Sigmoid colon (tissue), 6 donors: ENCODE measurements at regions not wholly inside any gene's neighbourhood (a gene's known extent, or its start where the extent isn't known, plus 50 kb on each side); places are given as distances from the start of the nearest gene placed in this dataset.

Experiments used
- DNase-seq: peaks from one replicate; pipeline ENCODE4 v3.0.0-alpha.2; 2019
- H3K27ac ChIP-seq, 4 donors: fragments of 200-600 bp; sonication (generic); one replicate each; pipeline ENCODE4 v1.5.1; 2016 to 2019; ENCODE audit warnings: mild to moderate bottlenecking in 1 of 4
- H3K27me3 ChIP-seq, 3 donors: fragments of 200-600 bp; sonication (generic); one replicate each; pipeline ENCODE4 v1.5.1; 2019; ENCODE audit warnings: mild to moderate bottlenecking in 1 of 3
- H3K36me3 ChIP-seq, 4 donors: fragments of 200-600 bp; sonication (generic); one replicate each; pipeline ENCODE4 v1.5.1; 2016 to 2019
- H3K4me1 ChIP-seq, 4 donors: fragments of 200-600 bp; sonication (generic); one replicate each; pipeline ENCODE4 v1.5.1; 2017 to 2019
- H3K4me3 ChIP-seq, 4 donors: fragments of 200-600 bp; sonication (generic); one replicate each; pipeline ENCODE4 v1.5.1; 2017 to 2019; ENCODE audit warnings: mild to moderate bottlenecking in 2 of 4, moderate library complexity in 1 of 4
- H3K9me3 ChIP-seq, 4 donors: fragments of 200-600 bp in 3 of 4; sonication (generic) in 3 of 4; one replicate each; pipeline versions ENCODE4 v1.5.1 to v1.6.1; 2013 to 2019
- CTCF ChIP-seq, 4 experiments: fragments of 450-650 bp in 3 of 4; fragments of 200-600 bp in 1 of 4; IDR thresholded peaks; one replicate each; pipeline ENCODE4 v1.5.1; 2016 to 2019; ENCODE audit warnings: antibody characterized with exemption in 4 of 4, mild to moderate bottlenecking in 3 of 4, moderate library complexity in 2 of 4
- EP300 ChIP-seq, 4 donors: sonication (generic); formaldehyde crosslinking; IDR thresholded peaks; one replicate each; pipeline ENCODE4 v1.6.1; 2017; ENCODE audit warnings: antibody characterized with exemption in 4 of 4
- POLR2A ChIP-seq, 2 donors: fragments of 450-650 bp; IDR thresholded peaks; one replicate each; pipeline ENCODE4 v1.6.1; 2016; ENCODE audit warnings: antibody characterized with exemption in 2 of 2, mild to moderate bottlenecking in 2 of 2, moderate library complexity in 2 of 2
- POLR2AphosphoS5 ChIP-seq, 4 donors: sonication (generic); formaldehyde crosslinking; IDR thresholded peaks; one replicate each; pipeline ENCODE4 v1.6.1; 2017; ENCODE audit warnings: antibody characterized with exemption in 4 of 4
- WGBS, 2 donors: extraction: QIAGEN DNeasy Blood & Tissue Kit; methylation state at CpG; one replicate each; pipeline ENCODE4 v1.1.7; 2013; 5-methylcytosine and 5-hydroxymethylcytosine counted together
- intact Hi-C: fragments of 100-400 bp; cut with DNase I; formaldehyde crosslinking; loops from one replicate; pipeline ENCODE4 v1.15.1; 2023
- donor health status: healthy with polysubstance abuse.
- donor health status: healthy.

GRCh38 chr2:129293326-129293725 is 686.1 kb upstream of the RAB6C start:
- DNase-seq, result no peak
- Histone ChIP-seq H3K4me1 (peaks cover 0 to 13% (median 11%) of the 10 kb centered on the region in 4 donors), H3K27ac (no peak overlapping the region), H3K27me3 (no peaks in the 10 kb centered on the region), H3K4me3 (no peak overlapping the region), H3K9me3 (no peaks in the 10 kb centered on the region), H3K36me3 (no peaks in the 10 kb centered on the region)
- 2 to 48% methylated on average over 1 of the region's 1 CpG for WGBS, 2 donors
- intact Hi-C loops, result no loop called here
- no peak for TF ChIP-seq POLR2A (IDR thresholded peaks at IDR 0.05)
- no peak for TF ChIP-seq EP300 (IDR thresholded peaks at IDR 0.05)
- no peak for TF ChIP-seq POLR2AphosphoS5 (IDR thresholded peaks at IDR 0.05)
- TF ChIP-seq CTCF (IDR thresholded peaks at IDR 0.05), result no peak

- Histone ChIP-seq H3K27ac (peak overlapping the region in 1 of 4 donors; percentile 26), H3K36me3 (no peaks in the 10 kb centered on the region), H3K4me3 (no peak overlapping the region), H3K4me1 (peaks cover 0 to 25% (median 23%) of the 10 kb centered on the region in 4 donors), H3K27me3 (no peaks in the 10 kb centered on the region), H3K9me3 (no peaks in the 10 kb centered on the region)
- 74 to 86% methylated on average over 4 of the region's 4 CpGs for WGBS, 2 donors
- TF ChIP-seq EP300 (IDR thresholded peaks at IDR 0.05), result no peak
- TF ChIP-seq CTCF (IDR thresholded peaks at IDR 0.05), result no peak
- TF ChIP-seq POLR2AphosphoS5 (IDR thresholded peaks at IDR 0.05), result no peak
- TF ChIP-seq POLR2A (IDR thresholded peaks at IDR 0.05), result no peak
- no peak for DNase-seq
- intact Hi-C loops, result no loop called here
Measured at GRCh38 chr2:129296396-129296795, 683.1 kb upstream of the RAB6C start.

- Histone ChIP-seq H3K4me3 (no peak overlapping the region), H3K9me3 (no peaks in the 10 kb centered on the region), H3K36me3 (no peaks in the 10 kb centered on the region), H3K27me3 (no peaks in the 10 kb centered on the region), H3K4me1 (peaks cover 0 to 29% (median 27%) of the 10 kb centered on the region in 4 donors), H3K27ac (peak overlapping the region in 1 of 4 donors; percentile 26)
- intact Hi-C loops, result no loop called here
- TF ChIP-seq EP300 (IDR thresholded peaks at IDR 0.05), result no peak
- TF ChIP-seq POLR2AphosphoS5 (IDR thresholded peaks at IDR 0.05), result peak in 2 of 4 donors; percentile 22 to 42
- no peak for TF ChIP-seq POLR2A (IDR thresholded peaks at IDR 0.05)
- TF ChIP-seq CTCF (IDR thresholded peaks at IDR 0.05), result no peak
- no peak for DNase-seq
- 13 to 32% methylated on average over 5 of the region's 5 CpGs for WGBS, 2 donors
Measured at GRCh38 chr2:129296806-129297205, 682.7 kb upstream of the RAB6C start.

- no peak for DNase-seq
- TF ChIP-seq POLR2AphosphoS5 (IDR thresholded peaks at IDR 0.05) (no peak), POLR2A (IDR thresholded peaks at IDR 0.05) (no peak), EP300 (IDR thresholded peaks at IDR 0.05) (no peak), CTCF (IDR thresholded peaks at IDR 0.05) (no peak)
- WGBS, 2 donors, result 57 to 60% methylated on average over 4 of the region's 4 CpGs
- peaks cover 0 to 35% (median 33%) of the 10 kb centered on the region in 4 donors for H3K4me1 ChIP-seq
- H3K36me3 ChIP-seq, result no peaks in the 10 kb centered on the region
- H3K27me3 ChIP-seq, result no peaks in the 10 kb centered on the region
- intact Hi-C loops, result no loop called here
- no peaks in the 10 kb centered on the region for H3K9me3 ChIP-seq
- H3K27ac ChIP-seq, result peak overlapping the region in 1 of 4 donors; percentile 26
- H3K4me3 ChIP-seq, result no peak overlapping the region
Measured at GRCh38 chr2:129297430-129297829, 682.0 kb upstream of the RAB6C start.

GRCh38 chr2:129299338-129299737 is 680.1 kb upstream of the RAB6C start:
- no peaks in the 10 kb centered on the region for H3K9me3 ChIP-seq
- no peak overlapping the region for H3K27ac ChIP-seq
- DNase-seq, result no peak
- intact Hi-C loops, result no loop called here
- WGBS, 2 donors, result 80 to 90% methylated on average over 2 of the region's 2 CpGs
- H3K27me3 ChIP-seq, result no peaks in the 10 kb centered on the region
- TF ChIP-seq EP300 (IDR thresholded peaks at IDR 0.05) (no peak), POLR2A (IDR thresholded peaks at IDR 0.05) (no peak), CTCF (IDR thresholded peaks at IDR 0.05) (no peak), POLR2AphosphoS5 (IDR thresholded peaks at IDR 0.05) (no peak)
- H3K4me1 ChIP-seq, result peaks cover 0 to 48% (median 40%) of the 10 kb centered on the region in 4 donors
- no peak overlapping the region for H3K4me3 ChIP-seq
- H3K36me3 ChIP-seq, result no peaks in the 10 kb centered on the region
